ENCODE measurements at regions not wholly inside any gene's neighbourhood (a gene's known extent, or its start where the extent isn't known, plus 50 kb on each side); places are given as distances from the start of the nearest gene placed in this dataset.

- no peak overlapping the region for H3K4me3 ChIP-seq (ENCODE audit: low read depth, low read length)
- DNase-seq (ENCODE audit: low read depth): peak; percentile 23
- TF ChIP-seq POLR2A (IDR thresholded peaks at IDR 0.05; ENCODE audit: extremely low read depth, insufficient read length) (no peak), MYC (IDR thresholded peaks at IDR 0.05; ENCODE audit: low read depth, low read length) (no peak), CTCF (IDR thresholded peaks at IDR 0.05; ENCODE audit: low read depth, low read length) (no peak)
Observed at GRCh38 chr6:1544603-1545002, 65.1 kb upstream of the FOXC1 start.

- H3K4me3 ChIP-seq (ENCODE audit: low read depth, low read length): no peak overlapping the region
- DNase-seq (ENCODE audit: low read depth): no peak
- TF ChIP-seq POLR2A (IDR thresholded peaks at IDR 0.05; ENCODE audit: extremely low read depth, insufficient read length): no peak
- TF ChIP-seq MYC (IDR thresholded peaks at IDR 0.05; ENCODE audit: low read depth, low read length): no peak
- no peak for TF ChIP-seq MAX (IDR thresholded peaks at IDR 0.05; ENCODE audit: low read depth, low read length)
- TF ChIP-seq CTCF (IDR thresholded peaks at IDR 0.05; ENCODE audit: low read depth, low read length): no peak
Observed at GRCh38 chr6:1545654-1546053, 64.1 kb upstream of the FOXC1 start.

GRCh38 chr6:1547785-1548184, 61.9 kb upstream of the FOXC1 start:
- TF ChIP-seq POLR2A (IDR thresholded peaks at IDR 0.05; ENCODE audit: extremely low read depth, insufficient read length) (no peak), MAX (IDR thresholded peaks at IDR 0.05; ENCODE audit: low read depth, low read length) (no peak), MYC (IDR thresholded peaks at IDR 0.05; ENCODE audit: low read depth, low read length) (no peak), CTCF (IDR thresholded peaks at IDR 0.05; ENCODE audit: low read depth, low read length) (no peak)
- no peak for DNase-seq (ENCODE audit: low read depth)
- no peak overlapping the region for H3K4me3 ChIP-seq (ENCODE audit: low read depth, low read length)

DNA sequence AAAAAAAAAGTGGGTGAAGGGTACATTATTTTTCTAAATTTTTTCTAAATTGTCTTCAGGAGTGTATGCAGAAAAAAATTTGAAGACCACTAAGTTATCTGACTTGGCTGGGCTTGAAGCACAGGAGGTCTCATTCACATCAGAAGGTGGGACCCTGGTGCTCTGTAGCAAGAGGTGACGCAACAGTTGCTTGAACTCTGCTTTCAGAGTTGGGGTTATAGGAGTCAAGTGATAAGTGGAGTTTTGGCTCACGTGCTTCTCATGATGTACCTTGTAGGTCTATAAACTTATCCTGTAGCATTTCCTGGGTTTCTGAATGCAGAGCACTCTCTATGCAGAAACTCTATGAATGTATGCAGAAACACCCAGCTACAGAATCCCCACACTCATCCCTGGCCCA, 58.5 kb upstream of the FOXC1 start:
- H3K4me3 ChIP-seq (ENCODE audit: low read depth, low read length): no peak overlapping the region
- peak; percentile 34 for DNase-seq (ENCODE audit: low read depth)
- TF ChIP-seq CTCF (IDR thresholded peaks at IDR 0.05; ENCODE audit: low read depth, low read length): no peak
- TF ChIP-seq MAX (IDR thresholded peaks at IDR 0.05; ENCODE audit: low read depth, low read length): no peak
- TF ChIP-seq MYC (IDR thresholded peaks at IDR 0.05; ENCODE audit: low read depth, low read length): no peak

DNA sequence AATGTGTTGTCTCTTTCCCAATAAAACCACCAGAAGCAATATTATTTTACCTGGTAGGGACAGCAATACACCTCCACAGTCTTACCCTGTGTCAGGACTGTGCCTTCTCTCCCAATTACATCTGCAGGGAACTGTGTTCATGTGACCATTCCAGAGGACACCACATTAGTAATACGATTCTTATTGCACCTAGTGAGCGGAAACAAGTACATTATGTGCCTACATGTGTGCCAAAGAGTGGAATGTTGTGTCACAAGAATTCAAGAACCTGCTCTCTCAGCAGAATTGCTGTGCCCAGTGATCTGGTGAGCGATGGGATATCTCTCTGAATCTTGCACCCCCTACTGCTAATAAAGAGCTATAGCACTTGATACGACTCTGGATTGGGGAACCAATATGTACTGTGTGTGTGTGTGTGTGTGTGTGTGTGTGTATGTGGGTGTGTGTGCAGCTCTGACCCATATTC, 57.4 kb upstream of the FOXC1 start:
- peak; percentile 59 for TF ChIP-seq CTCF (IDR thresholded peaks at IDR 0.05; ENCODE audit: low read depth, low read length)
- no peak for TF ChIP-seq MAX (IDR thresholded peaks at IDR 0.05; ENCODE audit: low read depth, low read length)
- no peak overlapping the region for H3K4me3 ChIP-seq (ENCODE audit: low read depth, low read length)
- peak; percentile 80 for DNase-seq (ENCODE audit: low read depth)

DNA sequence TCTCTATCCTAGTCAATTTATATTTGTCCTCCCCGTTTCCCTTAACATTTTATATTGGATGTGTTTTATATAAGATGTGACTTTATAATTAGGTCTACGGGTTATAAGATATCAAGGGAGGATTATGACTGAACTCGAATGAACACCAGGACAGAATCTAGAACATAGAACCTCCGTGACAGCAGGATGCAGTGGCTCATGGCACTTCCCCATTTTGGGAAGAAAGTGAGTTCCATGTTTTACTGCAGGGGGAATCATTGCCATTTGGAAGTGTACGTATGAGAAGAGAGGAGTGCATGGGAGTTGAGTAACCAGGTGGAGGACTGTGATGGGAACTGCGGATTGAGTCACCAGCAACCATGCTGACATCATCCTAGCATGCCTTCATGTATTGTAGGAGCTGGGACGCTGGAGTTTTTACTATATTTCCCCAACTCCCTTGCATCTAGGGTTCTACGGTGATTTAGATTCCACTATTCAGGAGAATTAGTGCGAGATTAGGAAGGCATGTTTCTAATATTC, 56.1 kb upstream of the FOXC1 start:
- DNase-seq (ENCODE audit: low read depth): peak; percentile 67
- TF ChIP-seq MAX (IDR thresholded peaks at IDR 0.05; ENCODE audit: low read depth, low read length) (0 out of 2 replicates have a peak, but pooled peaks have one; percentile 11), MYC (IDR thresholded peaks at IDR 0.05; ENCODE audit: low read depth, low read length) (no peak)
- H3K4me3 ChIP-seq (ENCODE audit: low read depth, low read length): peak overlapping the region; percentile 76

Data from NB4 (cell line).